HG03442 (cell line): ENCODE measurements at regions not wholly inside any gene's neighbourhood (a gene's known extent, or its start where the extent isn't known, plus 50 kb on each side); places are given as distances from the start of the nearest gene placed in this dataset.

Source experiments
- ATAC-seq: cut with Tn5 transposase; IDR thresholded peaks from one replicate; pipeline ENCODE4 v1.9.1; 2021; ENCODE audit warnings: mild to moderate bottlenecking, moderate library complexity; ENCODE audit not compliant: unreplicated experiment

DNA sequence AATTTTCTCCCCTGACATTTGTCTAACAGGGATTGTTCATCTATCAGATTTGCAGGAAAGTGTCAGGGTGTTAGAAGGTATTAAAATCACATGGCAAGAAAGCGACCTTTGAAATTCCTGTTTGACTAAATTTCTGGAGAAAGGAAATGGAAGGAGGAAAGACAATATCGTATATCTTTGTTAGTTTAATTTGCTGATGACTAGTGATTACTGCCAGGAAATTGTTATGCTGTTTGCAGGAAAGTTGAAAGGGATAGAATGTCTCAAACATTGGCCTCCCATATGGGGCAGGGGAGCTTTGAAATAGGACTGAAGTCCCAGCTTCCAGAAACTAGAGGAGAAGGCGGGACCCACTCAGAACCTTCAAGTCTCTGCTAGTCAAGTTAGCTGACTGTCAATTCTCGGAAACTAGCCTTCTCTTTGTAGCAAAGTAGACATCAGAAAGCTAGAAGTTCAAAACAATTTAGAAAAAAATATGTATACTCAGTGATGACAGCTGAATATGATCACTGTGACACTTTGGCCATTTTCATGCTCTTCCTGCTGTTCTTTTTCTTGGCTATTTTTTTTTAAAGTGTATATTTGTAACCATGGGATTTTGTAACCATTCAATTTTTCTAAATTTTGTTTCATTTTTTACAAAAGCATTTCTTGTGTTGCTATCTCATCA is 53.4 kb upstream of the RALGAPA2 start:
- no peak for ATAC-seq

DNA sequence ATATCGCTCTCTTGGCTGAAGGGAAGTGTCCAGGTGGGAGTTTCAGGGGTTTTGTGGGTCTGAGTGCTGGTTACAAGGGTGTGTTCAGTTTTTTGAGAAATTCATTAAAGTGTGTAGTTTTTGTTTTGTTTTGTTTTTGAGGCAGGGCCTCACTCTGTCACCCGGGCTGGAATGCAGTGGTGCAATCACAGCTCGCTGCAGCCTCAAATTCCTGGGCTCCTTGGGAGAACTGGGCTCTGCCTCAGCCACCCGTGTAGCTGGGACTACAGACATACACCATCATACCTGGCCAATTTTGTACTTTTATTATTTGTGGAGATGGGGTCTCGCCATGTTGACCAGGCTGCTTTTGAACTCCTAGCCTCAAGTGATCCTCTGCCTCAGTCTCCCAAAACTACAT is 51.2 kb upstream of the RALGAPA2 start:
- no peak for ATAC-seq
